Right lobe of liver (tissue), 4 donors: ENCODE measurements at regions not wholly inside any gene's neighbourhood (a gene's known extent, or its start where the extent isn't known, plus 50 kb on each side); places are given as distances from the start of the nearest gene placed in this dataset.
"Not testable (repeated sequence)": the region's sequence is repeated elsewhere in the genome, so short reads cannot be mapped to it uniquely, and the experiment has no call there.

Experiments used
- CTCF ChIP-seq, 4 donors: fragments of 200-600 bp in 3 of 4; fragments of 450-650 bp in 1 of 4; IDR thresholded peaks; one replicate each; pipeline versions ENCODE4 v1.5.1 to v1.8.0; 2016 to 2022; ENCODE audit warnings: antibody characterized with exemption in 4 of 4, mild to moderate bottlenecking in 2 of 4
- POLR2A ChIP-seq: fragments of 450-650 bp; IDR thresholded peaks from one replicate; pipeline ENCODE4 v1.6.1; 2017; ENCODE audit warnings: antibody characterized with exemption, mild to moderate bottlenecking
- donor health status: DM: no; HTN: no; CAD: no.
- donor health status: DM: no; HTN: no; CAD: no.
- donor health status: DM: no; HTN: yes; CAD: no.

- TF ChIP-seq POLR2A; CTCF (IDR thresholded peaks at IDR 0.05): not testable (repeated sequence)
Measured at GRCh38 chr17:64792793-64793575, 126.3 kb downstream of the LRRC37A3 start.
